ENCODE measurements at regions not wholly inside any gene's neighbourhood (a gene's known extent, or its start where the extent isn't known, plus 50 kb on each side); places are given as distances from the start of the nearest gene placed in this dataset.

DNA sequence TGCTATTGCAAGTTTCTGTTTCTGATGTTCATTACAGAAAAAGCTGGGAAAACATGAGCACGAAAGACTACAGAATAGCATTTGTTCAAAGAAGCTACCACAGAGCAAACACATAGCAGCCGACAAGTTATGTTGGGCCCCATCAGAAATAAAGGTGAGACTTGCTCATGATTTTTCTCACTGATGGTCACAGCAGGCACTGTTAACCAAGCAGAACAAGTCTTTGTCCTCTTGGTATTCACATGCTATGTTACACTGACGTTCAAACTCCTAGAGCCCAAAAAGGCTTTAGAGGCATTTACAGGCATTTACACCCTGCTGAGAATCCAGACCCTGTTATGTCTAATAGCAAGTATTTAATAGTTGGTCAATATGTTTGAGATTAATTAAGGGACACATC lies 235.0 kb upstream of the HNMT start:
- no peak for DNase-seq

DNA sequence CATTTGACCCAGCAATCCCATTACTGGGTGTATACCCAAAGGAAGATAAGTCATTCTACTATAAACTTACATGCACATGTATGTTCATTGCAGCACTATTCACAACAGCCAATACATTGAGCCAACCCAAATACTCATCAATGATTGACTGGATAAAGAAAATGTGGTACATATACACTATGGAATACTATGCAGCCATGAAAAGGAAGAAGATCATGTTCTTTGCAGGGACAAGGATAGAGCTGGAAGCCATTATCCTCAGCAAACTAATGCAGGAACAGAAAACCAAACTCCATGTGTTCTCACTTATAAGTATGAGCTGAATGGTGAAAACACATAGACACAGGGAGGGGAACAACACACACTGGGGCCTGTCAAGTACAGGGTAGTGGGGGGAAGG lies 226.7 kb upstream of the HNMT start:
- no peak for DNase-seq

DNA sequence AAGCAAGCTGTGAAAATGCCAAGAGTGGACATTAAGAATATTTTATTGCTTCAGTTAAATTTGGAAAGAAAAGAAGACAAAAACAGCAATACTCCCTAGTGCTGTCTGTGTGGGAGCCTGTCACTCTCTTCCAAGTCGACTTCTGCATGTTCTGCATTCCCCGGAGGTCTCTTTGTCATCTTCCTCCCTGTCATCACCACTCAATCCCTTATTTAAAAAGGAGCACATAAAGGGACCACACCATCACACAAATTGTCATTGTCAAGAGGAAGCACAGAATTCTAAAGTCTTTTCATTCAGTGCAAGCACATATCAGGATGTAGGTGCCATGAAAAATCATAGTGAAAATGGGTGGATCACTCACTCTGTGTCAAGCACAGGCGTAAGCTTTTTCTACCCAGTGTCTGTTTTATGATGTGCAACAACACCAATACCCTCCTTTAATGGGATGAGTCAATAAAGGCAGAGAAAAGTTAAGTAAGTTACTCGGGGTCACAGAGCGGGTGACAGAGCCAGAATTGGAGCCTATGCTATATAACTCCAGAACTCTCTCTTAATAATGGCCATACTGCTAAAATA lies 222.4 kb upstream of the HNMT start:
- DNase-seq = no peak

DNA sequence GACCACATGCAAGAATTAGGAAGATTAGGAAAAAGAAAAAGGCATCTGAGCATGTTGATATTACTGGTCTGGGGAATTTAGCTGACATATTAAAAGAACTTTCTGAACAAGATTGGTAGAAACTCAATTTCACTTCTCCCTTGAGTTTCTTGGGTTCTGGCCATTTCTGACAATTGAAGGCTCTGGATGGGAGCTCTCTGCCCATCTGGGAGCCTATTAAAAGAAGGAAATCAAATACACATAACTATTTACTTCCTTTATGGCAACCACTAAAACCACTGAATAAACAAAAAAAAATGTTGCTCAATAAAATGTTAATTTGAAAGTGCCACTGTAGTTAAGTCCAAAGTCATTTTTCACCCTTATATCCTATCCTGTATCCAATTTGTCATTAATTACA lies 216.8 kb upstream of the HNMT start:
- DNase-seq = no peak

DNA sequence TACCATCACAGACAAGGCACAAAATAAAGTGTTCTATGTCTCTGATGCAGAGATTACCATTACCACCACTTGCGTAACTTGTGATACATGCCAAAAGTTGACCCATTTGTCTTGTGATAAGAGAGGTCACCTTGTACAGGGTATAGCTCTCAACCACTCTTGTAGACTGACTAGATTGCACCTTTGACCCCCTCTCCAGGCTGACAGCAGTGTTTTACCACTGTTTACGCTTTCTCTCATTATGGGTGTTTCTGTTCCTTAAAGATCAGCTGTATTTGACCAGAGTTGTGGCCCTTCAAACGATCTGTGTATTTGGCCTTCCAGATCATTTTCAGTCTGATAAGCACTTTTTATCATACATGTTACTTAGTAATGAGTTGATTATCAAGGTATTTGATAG lies 215.7 kb upstream of the HNMT start:
- no peak for DNase-seq

DNA sequence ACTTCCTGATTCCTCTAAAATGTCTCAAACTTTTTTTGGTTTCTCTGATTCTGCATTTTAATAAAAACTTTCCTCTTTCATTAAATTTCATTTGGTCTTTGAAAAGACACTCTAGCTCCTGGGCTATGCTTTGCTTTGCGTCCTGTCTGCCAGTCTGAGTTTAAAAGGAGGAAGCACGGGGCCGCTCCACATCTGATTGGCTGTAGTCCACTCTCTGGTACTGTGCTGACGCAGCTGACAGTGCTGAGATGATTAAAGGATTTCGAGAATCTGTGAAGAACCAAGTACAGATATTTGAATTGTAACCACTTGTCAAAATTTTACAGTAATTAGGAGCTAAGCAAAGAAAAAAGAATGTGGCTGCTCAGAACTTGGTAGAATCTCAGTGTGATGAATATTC lies 199.6 kb upstream of the HNMT start:
- no peak for DNase-seq

DNA sequence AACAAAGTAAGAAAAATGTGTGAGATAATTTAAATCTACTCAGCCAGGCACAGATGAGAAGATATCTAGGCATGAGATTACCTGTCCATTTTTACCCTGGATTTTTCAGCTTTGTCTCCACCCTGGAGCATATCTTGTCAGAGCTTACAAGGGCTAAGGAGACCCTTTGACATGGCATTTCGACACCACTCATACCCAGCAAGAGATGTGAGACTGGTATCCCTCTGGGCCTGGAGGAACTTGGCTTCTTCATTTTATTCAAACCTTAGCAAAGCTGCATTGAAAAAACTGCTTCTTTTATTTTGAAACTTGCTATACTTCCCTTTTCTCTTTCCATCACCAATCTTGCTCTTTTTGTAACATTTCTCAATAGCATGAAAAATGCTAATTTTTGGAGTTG lies 194.9 kb upstream of the HNMT start:
- no peak for DNase-seq

DNA sequence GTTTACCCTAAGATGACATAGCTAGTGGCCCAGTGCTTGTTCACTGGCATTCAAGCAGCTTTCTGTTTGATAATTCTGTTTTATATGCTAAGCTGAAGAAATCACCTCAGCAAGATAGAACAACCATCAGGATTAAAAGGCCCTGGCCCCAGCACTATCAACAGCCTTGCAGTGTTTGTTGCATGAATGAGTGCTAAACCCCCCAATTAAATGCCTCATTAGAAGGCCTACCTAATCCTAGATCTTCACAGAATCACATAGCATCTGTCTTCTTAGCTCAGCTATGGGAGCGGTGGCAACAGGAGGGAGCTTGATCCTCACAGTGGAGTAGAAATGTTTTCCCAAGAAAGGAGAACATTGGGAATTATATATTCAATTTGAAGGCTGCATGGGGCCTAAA lies 194.1 kb upstream of the HNMT start:
- no peak for DNase-seq

DNA sequence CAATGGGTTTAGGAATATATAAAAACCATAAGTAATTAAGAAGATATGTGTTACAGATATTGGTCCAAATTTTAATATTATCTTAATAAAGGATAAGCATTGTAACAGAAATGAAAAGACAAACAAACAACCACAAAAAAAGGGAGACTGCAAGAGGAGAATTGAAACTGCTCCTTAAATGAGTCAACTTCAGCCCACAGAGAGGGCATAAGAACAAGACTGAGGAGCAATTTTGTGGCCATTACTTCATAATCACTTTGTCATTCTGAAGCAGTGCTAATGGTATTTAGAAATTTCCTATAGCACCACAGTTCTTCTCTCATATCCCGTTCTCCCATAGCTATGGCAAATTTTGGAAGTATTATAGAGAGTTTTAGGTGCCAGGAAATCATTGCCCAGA lies 193.2 kb upstream of the HNMT start:
- no peak for DNase-seq

DNA sequence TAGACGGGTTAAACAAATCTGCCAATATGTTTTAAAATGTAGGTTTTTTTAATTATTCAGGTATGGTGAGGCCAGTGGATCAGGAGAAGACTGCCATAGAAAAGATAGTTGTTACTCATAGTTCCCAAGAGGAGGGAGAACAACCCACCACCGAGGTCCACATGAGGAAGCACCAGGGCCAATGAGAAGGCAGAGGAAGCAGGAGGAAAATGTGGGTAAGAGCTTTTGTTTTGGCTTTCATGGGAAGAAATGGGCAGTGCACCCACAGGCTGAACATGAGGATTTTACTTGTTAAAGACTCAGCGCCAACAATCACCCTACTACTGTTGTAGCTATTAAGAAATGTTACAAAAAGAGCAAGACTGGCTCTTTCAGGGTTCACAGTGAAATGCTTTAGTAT lies 191.8 kb upstream of the HNMT start:
- no peak for DNase-seq

DNA sequence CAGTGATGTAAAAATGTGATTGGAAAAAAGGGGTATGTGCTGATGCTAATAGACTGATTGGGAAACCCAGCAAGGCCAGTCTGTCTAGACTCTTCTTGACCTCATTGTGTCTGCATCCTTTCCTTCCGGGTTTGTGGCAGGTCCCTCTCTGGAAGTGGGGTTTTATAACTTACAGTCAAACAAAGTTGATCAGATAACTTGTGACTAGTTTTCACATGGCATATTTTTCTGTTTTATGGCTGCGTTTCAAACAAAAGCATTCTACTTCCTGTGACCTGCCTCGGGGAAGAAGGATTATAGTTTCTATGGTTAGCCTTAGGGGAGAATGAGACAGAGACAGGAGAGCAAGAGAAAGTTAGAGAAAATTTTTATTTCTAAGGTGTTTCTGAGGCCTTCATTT lies 188.7 kb upstream of the HNMT start:
- DNase-seq = no peak

DNA sequence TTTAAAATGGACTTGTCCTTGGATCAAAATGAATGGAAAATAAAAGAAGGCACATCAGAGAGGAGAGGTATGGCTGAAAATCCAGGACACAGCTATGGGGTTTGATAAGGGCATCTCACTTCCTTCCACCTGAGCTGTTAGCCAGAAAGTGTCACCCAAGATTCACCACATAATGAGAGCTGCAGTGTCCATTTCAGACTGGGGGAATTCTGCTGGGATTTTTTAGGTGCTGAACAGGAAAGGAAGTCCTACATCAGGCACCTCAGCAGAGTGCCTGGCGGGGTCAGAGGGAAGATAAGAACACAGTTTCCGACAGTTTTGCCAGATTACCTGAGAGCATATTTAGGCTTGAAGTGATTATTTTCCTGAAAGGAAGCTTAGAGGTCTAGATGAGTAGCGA lies 187.6 kb upstream of the HNMT start:
- no peak for DNase-seq

DNA sequence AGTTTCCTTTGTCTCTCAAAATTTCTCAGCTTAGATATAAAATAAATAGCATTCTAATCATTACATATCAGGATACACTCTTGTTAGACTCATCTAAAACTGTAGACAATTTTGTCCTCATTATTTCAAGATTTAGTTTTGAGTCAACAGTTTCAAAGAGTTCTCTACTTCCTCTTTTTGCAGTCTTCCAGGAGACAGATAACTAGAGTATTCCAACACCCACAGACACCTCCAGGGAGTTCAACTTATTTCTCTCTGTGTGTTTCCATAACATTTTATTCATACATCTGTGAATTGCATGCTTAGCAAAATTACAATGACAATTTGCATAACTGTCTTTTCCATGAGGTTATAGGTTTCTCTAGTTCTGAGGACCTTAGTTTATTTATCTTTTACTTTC lies 166.6 kb upstream of the HNMT start:
- DNase-seq = no peak

DNA sequence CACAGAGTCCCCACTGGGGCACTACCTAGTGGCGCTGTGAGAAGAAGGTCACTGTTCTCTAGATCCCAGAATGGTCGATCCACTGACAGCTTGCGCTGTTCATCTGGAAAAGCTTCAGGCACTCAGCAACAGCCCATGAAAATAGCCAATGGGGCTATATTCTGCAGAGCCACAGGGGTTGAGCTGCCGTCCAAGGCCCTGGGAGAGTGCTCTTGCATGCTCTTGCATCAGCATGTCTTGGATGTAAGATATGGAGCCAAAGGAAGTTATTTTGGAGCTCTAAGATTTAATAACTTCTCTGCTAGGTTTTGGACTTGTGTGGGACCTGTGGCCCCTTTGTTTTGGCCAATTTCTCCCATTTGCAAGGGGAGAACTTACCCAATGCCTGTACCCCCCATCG lies 164.7 kb upstream of the HNMT start:
- no peak for DNase-seq

DNA sequence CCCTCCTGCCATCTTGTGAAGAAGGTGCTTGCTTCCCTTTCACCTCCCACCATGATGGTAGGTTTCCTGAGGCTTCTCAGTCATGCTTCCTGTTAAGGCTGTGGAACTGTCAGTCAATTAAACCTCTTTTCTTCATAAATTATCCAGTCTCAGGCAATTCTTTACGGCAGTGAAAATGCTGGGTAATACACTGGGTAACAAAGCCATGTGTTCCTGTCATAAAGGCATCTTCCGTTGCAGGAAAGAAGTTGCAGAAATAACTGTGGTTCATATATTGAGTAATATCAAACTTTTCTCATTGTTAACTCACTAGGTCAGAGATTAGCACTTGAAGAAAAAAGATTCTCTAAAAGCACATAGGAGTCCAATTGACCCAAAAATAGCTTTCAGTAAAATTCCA lies 163.9 kb upstream of the HNMT start:
- no peak for DNase-seq

DNA sequence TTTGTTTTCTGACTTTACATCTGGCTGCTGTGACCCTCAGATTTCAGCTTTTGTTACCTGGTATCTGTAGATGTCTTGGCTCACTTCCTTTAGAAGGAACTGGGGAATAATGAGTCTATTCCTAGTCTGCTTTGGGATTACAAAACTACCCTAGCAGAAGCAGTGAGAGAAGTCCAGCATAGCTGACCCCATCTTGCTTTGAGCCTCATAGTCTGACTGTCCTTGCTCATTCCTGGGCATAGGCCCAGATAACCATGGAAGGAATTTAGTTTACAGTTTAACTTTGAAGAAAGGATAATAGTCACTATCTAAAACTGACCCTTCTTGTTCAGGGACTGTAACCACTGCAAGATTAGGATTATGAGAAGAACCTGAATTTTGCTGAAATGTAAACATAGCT lies 163.0 kb upstream of the HNMT start:
- no peak for DNase-seq

DNA sequence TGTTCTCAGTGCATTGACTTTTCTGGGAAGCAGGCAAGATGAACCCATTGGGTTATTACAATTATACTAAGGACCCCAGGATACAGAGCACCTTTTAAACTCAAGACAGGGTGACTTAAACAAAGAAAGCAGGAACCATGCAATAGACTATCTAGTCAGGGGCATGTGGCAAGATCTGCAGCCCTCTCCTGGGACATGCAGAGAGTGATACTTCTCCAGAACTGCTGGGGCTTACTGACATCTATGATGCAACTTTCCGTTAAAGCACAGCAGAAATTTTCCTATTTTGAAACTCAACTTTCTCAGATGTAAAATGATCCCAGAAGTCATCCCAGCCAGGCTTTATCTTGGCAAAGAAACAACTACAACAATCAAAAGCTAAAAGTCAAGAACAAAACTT lies 162.2 kb upstream of the HNMT start:
- no peak for DNase-seq

DNA sequence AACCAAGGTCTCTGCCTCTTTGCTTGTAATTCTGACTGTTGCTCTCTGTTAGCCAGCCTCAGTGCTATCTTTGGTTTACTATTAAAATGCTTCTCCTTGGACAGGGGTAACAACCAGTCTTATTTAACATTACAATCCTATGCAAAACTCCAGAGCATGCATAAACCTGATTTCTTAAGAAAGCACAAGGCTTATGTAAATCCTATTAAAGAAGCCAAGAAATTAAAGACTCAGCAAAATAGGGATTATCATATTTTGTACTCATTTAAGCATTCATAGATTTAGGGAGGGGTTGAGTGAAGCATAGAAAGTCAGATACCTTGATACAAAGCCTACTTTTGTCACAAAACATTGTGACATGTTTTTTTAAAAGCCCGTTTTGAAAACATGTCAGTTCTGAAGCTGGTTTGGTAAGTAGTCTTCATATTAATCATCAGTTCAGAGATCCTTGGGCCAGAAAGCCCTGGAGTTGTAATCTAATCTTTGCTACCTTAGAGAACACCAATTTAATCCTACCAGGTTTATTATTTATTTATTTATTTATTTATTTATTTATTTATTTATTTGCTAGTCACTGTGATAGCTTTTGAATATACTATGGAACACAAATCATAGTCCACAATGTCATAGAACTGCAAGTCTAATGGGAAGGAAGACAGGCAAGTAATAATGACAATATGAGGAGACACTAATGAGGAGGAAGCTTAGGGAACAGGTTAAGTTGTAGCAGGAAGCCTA lies 158.0 kb upstream of the HNMT start:
- DNase-seq = no peak

DNA sequence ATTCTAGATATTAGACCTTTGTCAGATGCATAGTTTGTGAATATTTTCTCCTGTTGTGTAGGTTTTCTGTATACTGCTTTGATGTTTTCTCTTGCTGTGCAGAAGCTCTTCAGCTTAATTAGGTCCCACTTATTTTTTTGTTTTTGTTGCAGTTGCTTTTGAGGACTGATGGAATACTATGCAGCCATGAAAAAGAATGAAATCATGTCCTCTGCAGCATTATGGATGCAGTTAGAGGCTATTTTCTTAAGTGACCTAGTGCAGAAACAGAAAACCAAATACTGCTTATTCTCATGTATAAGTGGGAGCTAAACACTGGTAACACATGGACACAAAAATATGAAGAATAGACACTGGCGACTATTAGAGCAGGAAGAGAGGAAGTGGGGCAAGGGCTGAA lies 155.0 kb upstream of the HNMT start:
- no peak for DNase-seq

DNA sequence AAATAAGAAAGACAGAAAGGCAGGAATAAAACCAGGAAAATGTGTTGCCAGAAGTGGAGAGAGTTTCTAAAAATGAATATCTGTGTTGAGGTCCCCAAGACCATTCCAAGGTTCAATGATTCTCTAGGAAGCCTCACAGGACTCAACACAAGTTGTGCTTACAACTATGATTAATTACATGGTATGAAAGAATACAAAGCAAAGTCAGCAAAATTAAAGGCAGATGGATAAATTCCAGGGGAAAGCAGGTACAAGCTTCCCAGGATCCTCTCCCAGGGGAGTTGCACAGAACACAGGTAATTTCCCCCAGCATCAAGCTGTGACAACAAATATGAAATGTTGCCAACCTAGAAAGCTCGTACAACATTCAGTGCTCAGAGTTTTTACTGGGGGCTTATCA lies 154.4 kb upstream of the HNMT start:
- DNase-seq = no peak

DNA sequence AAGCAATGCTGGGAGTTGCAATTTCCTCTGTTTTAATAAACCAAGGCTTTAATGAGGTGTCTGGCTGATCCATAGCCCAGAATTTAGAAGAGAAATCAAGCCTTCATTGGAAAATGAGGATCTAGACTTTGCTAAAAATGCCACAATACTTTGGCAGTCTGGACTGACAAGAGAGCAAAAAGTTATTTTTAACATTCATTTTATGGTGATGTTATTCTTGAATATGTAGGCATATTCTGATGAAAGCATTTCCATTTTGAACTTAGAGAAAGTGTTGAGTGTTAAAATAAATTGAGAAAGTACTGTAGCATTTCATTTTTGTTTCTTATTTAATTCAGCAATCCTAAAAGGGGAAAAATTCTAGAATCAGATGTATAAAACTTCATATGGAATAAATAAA lies 151.8 kb upstream of the HNMT start:
- DNase-seq = no peak

DNA sequence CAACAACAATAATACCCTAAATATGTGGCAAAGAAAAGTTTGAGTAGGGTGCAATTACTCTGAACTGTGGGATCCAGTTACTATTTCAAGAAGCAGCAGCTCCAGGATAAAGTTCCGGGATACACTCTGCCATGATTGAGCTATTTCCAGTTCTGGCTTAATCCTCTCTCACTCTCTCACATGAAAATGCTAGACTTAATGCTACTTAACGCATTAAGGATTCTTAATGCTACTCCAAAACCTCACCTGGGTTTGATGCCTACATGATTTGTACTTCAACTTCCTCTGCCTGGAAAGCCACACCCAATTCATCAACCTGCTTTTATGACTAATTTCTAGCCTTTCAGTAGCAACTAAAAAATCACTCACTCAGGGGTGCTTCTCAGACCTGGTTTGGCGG lies 151.1 kb upstream of the HNMT start:
- no peak for DNase-seq

DNA sequence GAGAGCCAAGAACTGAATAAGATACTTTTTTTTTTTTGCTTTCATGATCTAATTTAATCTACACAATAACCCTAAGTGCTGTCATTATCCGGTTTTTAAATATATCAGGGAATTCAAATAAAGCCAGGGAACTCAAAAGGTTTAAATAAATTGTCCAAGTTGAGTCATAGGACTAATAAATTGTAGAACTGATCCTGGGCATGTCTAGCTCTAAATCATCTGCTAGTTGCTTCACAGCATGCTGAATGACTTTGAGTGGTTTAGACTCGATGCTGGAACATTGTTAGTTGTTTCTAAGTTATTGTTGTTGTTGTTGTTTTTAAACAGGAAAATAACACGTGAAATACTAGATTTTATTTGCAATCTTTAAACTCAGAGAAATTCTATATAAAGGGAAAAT lies 147.2 kb upstream of the HNMT start:
- no peak for DNase-seq

DNA sequence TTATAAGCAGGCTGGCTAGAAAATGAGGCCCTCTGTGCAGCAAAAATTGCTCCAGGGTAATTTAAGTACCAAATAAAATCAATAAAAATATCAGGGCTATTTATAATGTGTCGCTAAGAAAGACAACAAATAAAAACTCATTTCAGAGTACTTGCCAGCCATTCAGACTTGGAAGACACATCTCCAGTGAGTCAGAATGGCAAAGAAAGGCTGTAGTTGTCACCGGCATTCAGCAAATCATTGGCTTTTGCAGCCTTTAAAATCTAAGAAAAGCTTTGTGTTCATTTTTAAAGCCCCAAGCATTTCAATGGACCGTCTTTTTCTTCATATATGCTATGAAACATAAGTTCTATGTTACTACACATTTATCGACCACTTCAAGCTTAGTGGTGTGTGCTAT lies 141.1 kb upstream of the HNMT start:
- DNase-seq = no peak

DNA sequence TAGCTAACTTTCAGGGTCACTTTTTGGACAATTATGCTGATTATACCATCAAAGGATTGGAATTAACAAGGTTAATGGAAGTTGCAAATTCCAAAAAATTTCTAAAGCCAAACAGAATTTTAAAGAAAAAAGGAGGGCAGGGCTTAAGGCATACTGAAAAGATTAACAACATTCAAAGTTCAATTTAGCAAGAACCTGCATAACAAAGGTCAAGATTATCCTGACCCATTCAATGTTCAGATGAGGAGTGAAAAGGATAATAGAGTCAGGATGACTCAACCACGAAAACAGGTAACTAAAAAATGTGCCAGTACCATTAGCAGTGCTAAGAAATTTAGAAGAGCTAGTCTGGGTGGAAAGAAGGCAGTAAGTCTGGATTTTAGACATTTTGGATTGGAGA lies 139.8 kb upstream of the HNMT start:
- no peak for DNase-seq

Measured in NCI-H2107 (cell line).